T-helper 17 cell (primary cell): ENCODE measurements at regions not wholly inside any gene's neighbourhood (a gene's known extent, or its start where the extent isn't known, plus 50 kb on each side); places are given as distances from the start of the nearest gene placed in this dataset.

Experiments used
- ATAC-seq: fragments of 150-1000 bp; cut with Tn5 transposase; 2 replicates; pipeline ENCODE4 v1.10.0; 2021; ENCODE audit warnings: mild to moderate bottlenecking, moderate library complexity
- DNase-seq, 3 donors: peaks; one replicate each; pipeline versions ENCODE4 v3.0.0 to v3.0.0-alpha.2; 2020 to 2021
- H3K9me3 ChIP-seq: one replicate; pipeline ENCODE4 v1.7.0; 2013; ENCODE audit warnings: low read length, mild to moderate bottlenecking; ENCODE audit not compliant: control insufficient read depth, poor library complexity, severe bottlenecking
- H3K27ac Mint-ChIP-seq: one replicate; pipeline ENCODE4 v1.8.0; 2022; ENCODE audit warnings: mild to moderate bottlenecking, moderate library complexity, mixed read lengths
- H3K27me3 Mint-ChIP-seq: one replicate; pipeline ENCODE4 v1.8.0; 2022; ENCODE audit warnings: mixed read lengths
- H3K36me3 Mint-ChIP-seq: one replicate; pipeline ENCODE4 v1.8.0; 2022; ENCODE audit warnings: low read depth, mixed read lengths
- H3K4me1 Mint-ChIP-seq: one replicate; pipeline ENCODE4 v1.8.0; 2022; ENCODE audit warnings: mild to moderate bottlenecking, mixed read lengths
- H3K4me3 Mint-ChIP-seq: one replicate; pipeline ENCODE4 v1.8.0; 2022; ENCODE audit warnings: mild to moderate bottlenecking, moderate library complexity, mixed read lengths

GRCh38 chr10:108592956-108593355, 1330.4 kb downstream of the XPNPEP1 start:
- ATAC-seq, result no peak
- no peaks in the 10 kb centered on the region for H3K27me3 Mint-ChIP-seq
- H3K36me3 Mint-ChIP-seq, result no peaks in the 10 kb centered on the region
- H3K4me3 Mint-ChIP-seq, result no peak overlapping the region
- no peaks in the 10 kb centered on the region for H3K4me1 Mint-ChIP-seq
- no peak overlapping the region for H3K27ac Mint-ChIP-seq
- no peaks in the 10 kb centered on the region for H3K9me3 ChIP-seq
- DNase-seq, result no peak

- H3K27me3 Mint-ChIP-seq, result no peaks in the 10 kb centered on the region
These were observed 1331.9 kb downstream of the XPNPEP1 start for GRCh38 chr10:108591417-108591816.

DNA sequence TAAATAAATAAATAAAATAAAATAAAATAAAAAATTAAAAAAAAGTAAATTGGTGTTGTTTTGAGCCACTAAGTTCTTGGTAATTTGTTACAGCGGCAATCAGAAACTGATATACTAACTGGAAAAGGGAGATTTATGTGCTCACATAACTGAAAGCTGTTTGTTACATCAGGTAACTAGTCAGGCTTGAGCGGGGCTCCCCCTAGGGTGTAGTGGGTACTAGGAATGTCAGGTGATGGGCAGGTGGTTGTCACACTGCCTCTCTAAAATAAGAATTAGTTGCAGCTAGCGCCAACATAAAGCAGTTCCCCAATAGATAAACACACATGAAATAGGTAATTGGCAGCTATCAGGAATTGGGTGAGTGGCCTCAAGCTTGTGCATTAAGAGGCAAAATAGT, 1336.9 kb downstream of the XPNPEP1 start:
- Mint-ChIP-seq H3K36me3 (no peaks in the 10 kb centered on the region), H3K27me3 (no peaks in the 10 kb centered on the region), H3K4me3 (no peak overlapping the region), H3K4me1 (no peaks in the 10 kb centered on the region), H3K27ac (no peak overlapping the region)
- ATAC-seq (no peak), DNase-seq (no peak)
- no peaks in the 10 kb centered on the region for H3K9me3 ChIP-seq

More at GRCh38 chr10:108591417-108591816, 1331.9 kb downstream of the XPNPEP1 start:
- no peaks in the 10 kb centered on the region for H3K36me3 Mint-ChIP-seq
- H3K27ac Mint-ChIP-seq, result no peak overlapping the region
- no peaks in the 10 kb centered on the region for H3K4me1 Mint-ChIP-seq
- no peak overlapping the region for H3K4me3 Mint-ChIP-seq
- H3K9me3 ChIP-seq, result no peaks in the 10 kb centered on the region
- ATAC-seq (no peak), DNase-seq (no peak)

- no peak overlapping the region for H3K4me3 Mint-ChIP-seq
- no peaks in the 10 kb centered on the region for H3K4me1 Mint-ChIP-seq
- H3K27ac Mint-ChIP-seq, result no peak overlapping the region
- no peak for DNase-seq
- H3K9me3 ChIP-seq, result no peaks in the 10 kb centered on the region
- H3K27me3 Mint-ChIP-seq, result no peaks in the 10 kb centered on the region
- H3K36me3 Mint-ChIP-seq, result no peaks in the 10 kb centered on the region
- ATAC-seq, result no peak
These were observed 1339.4 kb downstream of the XPNPEP1 start for GRCh38 chr10:108583877-108584276.

DNA sequence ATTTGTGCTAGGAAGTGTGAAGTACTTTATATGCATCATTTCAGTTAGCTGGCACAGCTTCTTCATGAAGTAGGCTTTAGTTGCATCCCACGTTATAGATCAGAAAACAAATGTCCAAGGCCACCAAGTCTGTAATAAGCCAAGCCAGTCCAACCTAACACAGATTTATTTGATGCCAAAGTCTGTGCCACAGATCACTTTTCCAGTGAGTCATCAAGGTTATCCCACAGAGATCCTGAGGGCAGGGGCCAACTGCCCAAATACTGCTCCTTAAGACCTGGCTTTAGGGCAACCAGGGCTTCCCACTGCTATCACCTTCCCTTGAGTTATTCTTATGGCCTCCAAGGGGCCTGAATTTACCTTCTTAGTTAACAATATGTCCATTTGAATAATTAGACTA, 1340.4 kb downstream of the XPNPEP1 start:
- ATAC-seq, result no peak
- Mint-ChIP-seq H3K27me3 (no peaks in the 10 kb centered on the region), H3K36me3 (no peaks in the 10 kb centered on the region), H3K4me3 (no peak overlapping the region), H3K27ac (no peak overlapping the region), H3K4me1 (no peaks in the 10 kb centered on the region)
- H3K9me3 ChIP-seq, result no peaks in the 10 kb centered on the region
- no peak for DNase-seq

- Mint-ChIP-seq H3K36me3 (no peaks in the 10 kb centered on the region), H3K4me1 (no peaks in the 10 kb centered on the region), H3K4me3 (no peak overlapping the region), H3K27me3 (no peaks in the 10 kb centered on the region), H3K27ac (no peak overlapping the region)
- no peak for DNase-seq
- H3K9me3 ChIP-seq, result no peaks in the 10 kb centered on the region
- no peak for ATAC-seq
These were observed 1340.9 kb downstream of the XPNPEP1 start for GRCh38 chr10:108582387-108582786.

GRCh38 chr10:108578258-108578657, 1345.1 kb downstream of the XPNPEP1 start:
- Mint-ChIP-seq H3K4me3 (no peak overlapping the region), H3K27ac (no peak overlapping the region), H3K36me3 (no peaks in the 10 kb centered on the region), H3K27me3 (no peaks in the 10 kb centered on the region), H3K4me1 (no peaks in the 10 kb centered on the region)
- DNase-seq (no peak), ATAC-seq (no peak)
- no peaks in the 10 kb centered on the region for H3K9me3 ChIP-seq

DNA sequence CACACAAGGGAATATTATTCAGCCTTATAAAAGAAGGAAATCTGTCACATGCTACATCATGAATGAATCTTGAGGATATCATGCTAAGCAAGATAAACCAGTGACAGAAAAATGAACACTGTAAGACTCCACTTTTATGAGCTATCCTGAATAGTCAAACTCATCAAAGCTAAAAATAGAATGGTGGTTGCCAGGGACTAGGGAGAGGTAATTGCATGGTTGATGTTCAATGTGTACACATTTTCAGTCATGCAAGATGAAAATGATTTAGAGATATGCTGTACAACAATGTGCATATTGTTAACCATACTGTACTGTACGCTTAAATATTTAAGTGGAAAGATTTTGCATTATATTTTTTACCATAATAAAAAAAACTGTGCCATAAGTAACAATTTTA, 1349.1 kb downstream of the XPNPEP1 start:
- Mint-ChIP-seq H3K27me3 (no peaks in the 10 kb centered on the region), H3K36me3 (no peaks in the 10 kb centered on the region), H3K4me3 (no peak overlapping the region)

DNA sequence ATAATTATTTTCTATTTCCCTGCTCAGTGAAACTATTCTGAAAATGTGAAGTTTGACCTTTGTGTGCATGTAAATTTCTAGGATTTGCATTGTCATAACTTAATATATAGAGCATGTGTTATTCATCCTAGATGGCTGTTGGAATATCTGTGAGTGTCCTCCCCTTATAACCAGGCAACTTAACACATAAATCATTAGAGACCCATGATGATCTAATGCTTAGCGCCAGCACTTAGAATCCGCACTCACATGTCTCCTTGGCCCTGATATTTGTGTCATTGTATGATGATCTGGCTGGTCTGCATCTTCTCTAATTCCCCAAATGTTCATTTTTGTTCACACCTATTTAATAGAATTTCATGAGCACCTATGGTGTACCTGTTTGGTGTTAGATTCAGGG, 1354.5 kb downstream of the XPNPEP1 start:
- ATAC-seq (no peak), DNase-seq (no peak)
- H3K36me3 Mint-ChIP-seq, result no peaks in the 10 kb centered on the region
- H3K27me3 Mint-ChIP-seq, result no peaks in the 10 kb centered on the region
- no peak overlapping the region for H3K4me3 Mint-ChIP-seq
- H3K9me3 ChIP-seq, result no peaks in the 10 kb centered on the region
- H3K4me1 Mint-ChIP-seq, result no peaks in the 10 kb centered on the region
- H3K27ac Mint-ChIP-seq, result no peak overlapping the region

More for the DNA sequence above, 1349.1 kb downstream of the XPNPEP1 start:
- ATAC-seq, result no peak
- H3K27ac Mint-ChIP-seq, result no peak overlapping the region
- no peaks in the 10 kb centered on the region for H3K4me1 Mint-ChIP-seq
- H3K9me3 ChIP-seq, result no peaks in the 10 kb centered on the region
- no peak for DNase-seq

DNA sequence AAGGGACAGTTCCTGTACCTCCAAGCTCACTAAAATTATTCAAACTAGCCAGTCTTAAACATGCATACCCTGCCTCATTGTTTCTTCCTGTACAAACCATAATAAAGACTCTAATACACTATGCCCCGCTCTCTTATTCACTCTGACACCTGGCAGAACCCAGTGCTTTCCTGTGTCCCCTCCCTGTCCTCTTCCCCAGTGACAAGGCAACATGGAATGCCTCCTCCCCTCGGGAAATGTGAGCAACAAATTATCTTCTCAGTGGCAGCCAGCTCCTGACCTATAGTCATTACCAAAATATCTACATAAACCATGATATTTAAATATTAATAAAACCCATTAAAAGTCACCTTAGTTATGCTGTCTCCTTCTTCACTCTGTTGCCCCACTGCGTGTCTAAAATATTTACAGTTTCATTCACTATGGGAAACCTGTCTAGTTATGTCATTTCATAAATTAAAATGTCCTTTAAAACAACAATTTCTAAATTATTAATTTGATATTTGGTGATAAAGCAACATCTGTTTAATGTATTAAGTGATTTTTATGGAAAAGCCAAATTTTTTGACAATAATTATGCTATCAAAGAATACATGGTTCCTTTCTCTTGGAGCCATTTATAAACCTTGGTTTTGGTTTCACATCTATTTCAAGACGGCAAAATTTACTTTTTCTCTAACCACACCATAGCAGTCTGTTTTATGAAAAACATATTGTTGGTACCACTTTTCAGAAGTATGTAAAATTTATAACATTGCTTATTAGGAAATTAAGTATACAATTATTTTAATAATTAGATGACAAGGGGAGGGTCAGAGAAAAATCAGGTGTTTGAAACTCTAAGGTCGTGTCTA, 1355.2 kb downstream of the XPNPEP1 start:
- H3K27ac Mint-ChIP-seq, result no peak overlapping the region
- H3K36me3 Mint-ChIP-seq, result no peaks in the 10 kb centered on the region
- no peak for DNase-seq
- no peak for ATAC-seq
- H3K27me3 Mint-ChIP-seq, result no peaks in the 10 kb centered on the region
- no peaks in the 10 kb centered on the region for H3K9me3 ChIP-seq
- H3K4me3 Mint-ChIP-seq, result no peak overlapping the region
- no peaks in the 10 kb centered on the region for H3K4me1 Mint-ChIP-seq

GRCh38 chr10:108566316-108567107, 1356.8 kb downstream of the XPNPEP1 start:
- no peaks in the 10 kb centered on the region for H3K9me3 ChIP-seq
- DNase-seq (no peak), ATAC-seq (no peak)
- Mint-ChIP-seq H3K4me1 (no peaks in the 10 kb centered on the region), H3K27me3 (no peaks in the 10 kb centered on the region), H3K36me3 (no peaks in the 10 kb centered on the region), H3K27ac (no peak overlapping the region), H3K4me3 (no peak overlapping the region)

- Mint-ChIP-seq H3K36me3 (no peaks in the 10 kb centered on the region), H3K27me3 (no peaks in the 10 kb centered on the region), H3K4me3 (no peak overlapping the region), H3K4me1 (no peaks in the 10 kb centered on the region), H3K27ac (no peak overlapping the region)
- DNase-seq, result no peak
- ATAC-seq, result no peak
- H3K9me3 ChIP-seq, result no peaks in the 10 kb centered on the region
These were observed 1361.2 kb downstream of the XPNPEP1 start for GRCh38 chr10:108562105-108562504.

DNA sequence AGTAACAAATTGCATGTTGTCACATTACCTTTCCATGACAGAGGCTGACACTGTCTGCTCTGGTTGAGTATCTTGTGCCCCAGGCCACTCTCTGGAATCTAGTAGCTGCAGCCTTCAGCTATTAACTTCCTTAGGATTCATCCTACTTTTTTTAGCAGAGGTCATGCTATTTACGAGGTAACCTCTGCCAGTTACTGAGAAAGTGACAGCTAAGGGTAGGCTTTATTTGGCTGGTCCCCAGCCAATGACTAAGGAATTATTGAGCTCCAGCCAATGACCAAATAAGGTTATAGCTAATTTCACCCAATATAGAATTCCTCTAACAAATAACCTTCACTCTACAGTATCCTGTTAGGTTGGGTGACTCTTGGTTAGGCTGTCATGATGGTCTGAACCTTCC, 1361.7 kb downstream of the XPNPEP1 start:
- no peaks in the 10 kb centered on the region for H3K9me3 ChIP-seq
- H3K4me1 Mint-ChIP-seq, result no peaks in the 10 kb centered on the region
- no peak for DNase-seq
- H3K27ac Mint-ChIP-seq, result no peak overlapping the region
- ATAC-seq, result no peak
- no peaks in the 10 kb centered on the region for H3K36me3 Mint-ChIP-seq
- no peak overlapping the region for H3K4me3 Mint-ChIP-seq
- no peaks in the 10 kb centered on the region for H3K27me3 Mint-ChIP-seq
